ENCODE measurements at regions not wholly inside any gene's neighbourhood (a gene's known extent, or its start where the extent isn't known, plus 50 kb on each side); places are given as distances from the start of the nearest gene placed in this dataset.

- Mint-ChIP-seq H3K27me3 (peaks cover 4% of the 10 kb centered on the region), H3K9me3 (ENCODE audit: low read depth) (peaks cover 3% of the 10 kb centered on the region), H3K36me3 (no peaks in the 10 kb centered on the region), H3K4me3 (no peak overlapping the region), H3K4me1 (ENCODE audit: low read depth) (no peaks in the 10 kb centered on the region), H3K27ac (no peak overlapping the region)
Observed at GRCh38 chr3:101081999-101082398, 88.8 kb upstream of the ABI3BP start.

GRCh38 chr3:101081446-101081845 lies 88.2 kb upstream of the ABI3BP start:
- Mint-ChIP-seq H3K36me3 (no peaks in the 10 kb centered on the region), H3K4me1 (ENCODE audit: low read depth) (no peaks in the 10 kb centered on the region), H3K9me3 (ENCODE audit: low read depth) (peaks cover 3% of the 10 kb centered on the region), H3K27ac (no peak overlapping the region), H3K4me3 (no peak overlapping the region), H3K27me3 (peaks cover 2% of the 10 kb centered on the region)

- Mint-ChIP-seq H3K27me3 (peaks cover 1% of the 10 kb centered on the region), H3K27ac (no peak overlapping the region), H3K4me1 (ENCODE audit: low read depth) (no peaks in the 10 kb centered on the region), H3K4me3 (no peak overlapping the region), H3K36me3 (no peaks in the 10 kb centered on the region), H3K9me3 (ENCODE audit: low read depth) (peaks cover 3% of the 10 kb centered on the region)
Observed at GRCh38 chr3:101077361-101078011, 84.3 kb upstream of the ABI3BP start.

GRCh38 chr3:101074518-101074917 lies 81.3 kb upstream of the ABI3BP start:
- no peak overlapping the region for H3K4me3 Mint-ChIP-seq

GRCh38 chr3:101072300-101072699 lies 79.1 kb upstream of the ABI3BP start:
- H3K4me3 Mint-ChIP-seq = no peak overlapping the region
- H3K27ac Mint-ChIP-seq = no peak overlapping the region
- no peaks in the 10 kb centered on the region for H3K36me3 Mint-ChIP-seq
- H3K27me3 Mint-ChIP-seq = peaks cover 5% of the 10 kb centered on the region
- no peaks in the 10 kb centered on the region for H3K4me1 Mint-ChIP-seq (ENCODE audit: low read depth)
- peaks cover 2% of the 10 kb centered on the region for H3K9me3 Mint-ChIP-seq (ENCODE audit: low read depth)

More at GRCh38 chr3:101074518-101074917, 81.3 kb upstream of the ABI3BP start:
- H3K4me1 Mint-ChIP-seq (ENCODE audit: low read depth) = no peaks in the 10 kb centered on the region
- H3K9me3 Mint-ChIP-seq (ENCODE audit: low read depth) = peaks cover 3% of the 10 kb centered on the region
- no peak overlapping the region for H3K27ac Mint-ChIP-seq
- H3K27me3 Mint-ChIP-seq = peaks cover 5% of the 10 kb centered on the region
- H3K36me3 Mint-ChIP-seq = no peaks in the 10 kb centered on the region

- Mint-ChIP-seq H3K9me3 (ENCODE audit: low read depth) (no peaks in the 10 kb centered on the region), H3K27ac (no peak overlapping the region), H3K4me1 (ENCODE audit: low read depth) (no peaks in the 10 kb centered on the region), H3K36me3 (no peaks in the 10 kb centered on the region), H3K27me3 (peaks cover 12% of the 10 kb centered on the region), H3K4me3 (no peak overlapping the region)
Observed at GRCh38 chr3:101070799-101071121, 77.5 kb upstream of the ABI3BP start.

GRCh38 chr3:101069901-101070798 lies 76.9 kb upstream of the ABI3BP start:
- no peak overlapping the region for H3K27ac Mint-ChIP-seq
- H3K9me3 Mint-ChIP-seq (ENCODE audit: low read depth) = no peaks in the 10 kb centered on the region
- no peak overlapping the region for H3K4me3 Mint-ChIP-seq

GRCh38 chr3:101068876-101069606 lies 75.8 kb upstream of the ABI3BP start:
- Mint-ChIP-seq H3K36me3 (no peaks in the 10 kb centered on the region), H3K9me3 (ENCODE audit: low read depth) (no peaks in the 10 kb centered on the region), H3K27me3 (peaks cover 22% of the 10 kb centered on the region), H3K27ac (no peak overlapping the region), H3K4me1 (ENCODE audit: low read depth) (no peaks in the 10 kb centered on the region), H3K4me3 (no peak overlapping the region)

More at GRCh38 chr3:101069901-101070798, 76.9 kb upstream of the ABI3BP start:
- no peaks in the 10 kb centered on the region for H3K4me1 Mint-ChIP-seq (ENCODE audit: low read depth)
- peaks cover 14% of the 10 kb centered on the region for H3K27me3 Mint-ChIP-seq
- H3K36me3 Mint-ChIP-seq = no peaks in the 10 kb centered on the region

GRCh38 chr3:101066711-101067129 lies 73.5 kb upstream of the ABI3BP start:
- H3K4me1 Mint-ChIP-seq (ENCODE audit: low read depth) = no peaks in the 10 kb centered on the region

GRCh38 chr3:101065962-101066361 lies 72.7 kb upstream of the ABI3BP start:
- no peak overlapping the region for H3K27ac Mint-ChIP-seq
- H3K36me3 Mint-ChIP-seq = no peaks in the 10 kb centered on the region
- peaks cover 27% of the 10 kb centered on the region for H3K27me3 Mint-ChIP-seq
- H3K9me3 Mint-ChIP-seq (ENCODE audit: low read depth) = peaks cover 5% of the 10 kb centered on the region
- no peaks in the 10 kb centered on the region for H3K4me1 Mint-ChIP-seq (ENCODE audit: low read depth)
- no peak overlapping the region for H3K4me3 Mint-ChIP-seq

More at GRCh38 chr3:101066711-101067129, 73.5 kb upstream of the ABI3BP start:
- Mint-ChIP-seq H3K9me3 (ENCODE audit: low read depth) (peaks cover 3% of the 10 kb centered on the region), H3K27me3 (peaks cover 30% of the 10 kb centered on the region), H3K36me3 (no peaks in the 10 kb centered on the region), H3K4me3 (no peak overlapping the region), H3K27ac (no peak overlapping the region)

- peaks cover 24% of the 10 kb centered on the region for H3K9me3 Mint-ChIP-seq (ENCODE audit: low read depth)
- H3K27me3 Mint-ChIP-seq = peaks cover 26% of the 10 kb centered on the region
- no peaks in the 10 kb centered on the region for H3K4me1 Mint-ChIP-seq (ENCODE audit: low read depth)
- no peaks in the 10 kb centered on the region for H3K36me3 Mint-ChIP-seq
- no peak overlapping the region for H3K27ac Mint-ChIP-seq
- H3K4me3 Mint-ChIP-seq = no peak overlapping the region
Observed at GRCh38 chr3:101063401-101063800, 70.2 kb upstream of the ABI3BP start.

- Mint-ChIP-seq H3K36me3 (no peaks in the 10 kb centered on the region), H3K27me3 (peaks cover 22% of the 10 kb centered on the region), H3K4me1 (ENCODE audit: low read depth) (no peaks in the 10 kb centered on the region), H3K27ac (no peak overlapping the region), H3K9me3 (ENCODE audit: low read depth) (peaks cover 33% of the 10 kb centered on the region), H3K4me3 (no peak overlapping the region)
Observed at GRCh38 chr3:101061312-101061711, 68.1 kb upstream of the ABI3BP start.

GRCh38 chr3:101050866-101051265 lies 57.6 kb upstream of the ABI3BP start:
- no peaks in the 10 kb centered on the region for H3K36me3 Mint-ChIP-seq
- H3K4me3 Mint-ChIP-seq = no peak overlapping the region
- peaks cover 2% of the 10 kb centered on the region for H3K27me3 Mint-ChIP-seq
- no peaks in the 10 kb centered on the region for H3K4me1 Mint-ChIP-seq (ENCODE audit: low read depth)
- H3K27ac Mint-ChIP-seq = no peak overlapping the region
- no peaks in the 10 kb centered on the region for H3K9me3 Mint-ChIP-seq (ENCODE audit: low read depth)

GRCh38 chr3:101050046-101050445 lies 56.8 kb upstream of the ABI3BP start:
- no peak overlapping the region for H3K27ac Mint-ChIP-seq
- no peaks in the 10 kb centered on the region for H3K36me3 Mint-ChIP-seq
- H3K9me3 Mint-ChIP-seq (ENCODE audit: low read depth) = no peaks in the 10 kb centered on the region
- no peak overlapping the region for H3K4me3 Mint-ChIP-seq
- H3K4me1 Mint-ChIP-seq (ENCODE audit: low read depth) = no peaks in the 10 kb centered on the region
- H3K27me3 Mint-ChIP-seq = peaks cover 6% of the 10 kb centered on the region

- Mint-ChIP-seq H3K9me3 (ENCODE audit: low read depth) (no peaks in the 10 kb centered on the region), H3K36me3 (no peaks in the 10 kb centered on the region), H3K27ac (no peak overlapping the region), H3K4me3 (no peak overlapping the region), H3K27me3 (peaks cover 7% of the 10 kb centered on the region), H3K4me1 (ENCODE audit: low read depth) (no peaks in the 10 kb centered on the region)
Observed at GRCh38 chr3:101049532-101049931, 56.3 kb upstream of the ABI3BP start.
